Liver (tissue), 8 donors: ENCODE measurements at regions not wholly inside any gene's neighbourhood (a gene's known extent, or its start where the extent isn't known, plus 50 kb on each side); places are given as distances from the start of the nearest gene placed in this dataset.
A peak's percentile ranks its signal among the peaks of the same experiment; 100 is the strongest.

Source experiments
- DNase-seq: peaks from one replicate; pipeline ENCODE4 v3.0.0-alpha.2; 2017; ENCODE audit warnings: low spot score
- H3K27ac ChIP-seq, 2 donors: one replicate each; pipeline ENCODE4 v1.7.0; 2013; ENCODE audit warnings: inconsistent platforms in 2 of 2, low read length in 2 of 2, control low read depth in 1 of 2, low read depth in 1 of 2, mild to moderate bottlenecking in 1 of 2
- H3K27me3 ChIP-seq, 4 donors: one replicate each; pipeline versions ENCODE4 v1.6.1 to v1.7.0; 2013; ENCODE audit warnings: low read length in 3 of 4, inconsistent platforms in 1 of 4, mild to moderate bottlenecking in 1 of 4, moderate library complexity in 1 of 4; ENCODE audit not compliant: control insufficient read depth in 4 of 4, insufficient read depth in 4 of 4
- H3K36me3 ChIP-seq, 4 donors: one replicate each; pipeline versions ENCODE4 v1.6.1 to v1.7.0; 2013; ENCODE audit warnings: low read length in 3 of 4, mild to moderate bottlenecking in 3 of 4, low read depth in 1 of 4, moderate library complexity in 1 of 4; ENCODE audit not compliant: control insufficient read depth in 4 of 4, insufficient read depth in 3 of 4
- H3K4me1 ChIP-seq, 4 donors: one replicate each; pipeline versions ENCODE4 v1.6.1 to v1.7.0; 2013; ENCODE audit warnings: low read length in 3 of 4, mild to moderate bottlenecking in 3 of 4, moderate library complexity in 1 of 4; ENCODE audit not compliant: control insufficient read depth in 4 of 4, insufficient read depth in 4 of 4
- H3K4me3 ChIP-seq, 3 donors: one replicate each; pipeline versions ENCODE4 v1.6.1 to v1.7.0; 2013; ENCODE audit warnings: low read length in 3 of 3, control low read depth in 1 of 3, low read depth in 1 of 3, mild to moderate bottlenecking in 1 of 3
- H3K9ac ChIP-seq, 2 donors: one replicate each; pipeline ENCODE4 v1.7.0; 2013; ENCODE audit warnings: low read length in 2 of 2, mild to moderate bottlenecking in 2 of 2, moderate library complexity in 2 of 2, control low read depth in 1 of 2, low read depth in 1 of 2
- H3K9me3 ChIP-seq, 4 donors: one replicate each; pipeline versions ENCODE4 v1.6.1 to v1.7.0; 2013; ENCODE audit warnings: low read length in 3 of 4; ENCODE audit not compliant: control insufficient read depth in 4 of 4
- ATF3 ChIP-seq: IDR thresholded peaks from 2 replicates; pipeline ENCODE4 v1.6.1; 2016; ENCODE audit warnings: antibody characterized with exemption
- CTCF ChIP-seq: fragments of 150-350 bp; IDR thresholded peaks from 2 replicates; pipeline ENCODE4 v1.5.1; 2017; ENCODE audit warnings: improper control_type of control experiment, low read depth, low read length; ENCODE audit not compliant: missing input control
- EGR1 ChIP-seq, 2 donors: IDR thresholded peaks; 2 replicates each; pipeline ENCODE4 v1.6.1; 2016 to 2018; ENCODE audit warnings: antibody characterized with exemption in 2 of 2, low read depth in 2 of 2
- FOXA1 ChIP-seq: IDR thresholded peaks from 2 replicates; pipeline ENCODE4 v1.6.1; 2016; ENCODE audit warnings: antibody characterized with exemption
- MAX ChIP-seq: IDR thresholded peaks from 2 replicates; pipeline ENCODE4 v1.6.1; 2016; ENCODE audit warnings: antibody characterized with exemption
- NR2F2 ChIP-seq: IDR thresholded peaks from 2 replicates; pipeline ENCODE4 v1.6.1; 2016; ENCODE audit warnings: antibody characterized with exemption
- RAD21 ChIP-seq, 2 donors: IDR thresholded peaks; 2 replicates each; pipeline ENCODE4 v1.6.1; 2016; ENCODE audit warnings: antibody characterized with exemption in 2 of 2, mild to moderate bottlenecking in 2 of 2
- REST ChIP-seq: IDR thresholded peaks from 2 replicates; pipeline ENCODE4 v1.6.1; 2016; ENCODE audit warnings: antibody characterized with exemption, mild to moderate bottlenecking
- RXRA ChIP-seq, 2 donors: IDR thresholded peaks; 2 replicates each; pipeline ENCODE4 v1.6.1; 2017 to 2018; ENCODE audit warnings: antibody characterized with exemption in 2 of 2, mild to moderate bottlenecking in 1 of 2
- SP1 ChIP-seq: IDR thresholded peaks from 2 replicates; pipeline ENCODE4 v1.6.1; 2018; ENCODE audit warnings: antibody characterized with exemption, mild to moderate bottlenecking
- TAF1 ChIP-seq: conservative IDR thresholded peaks from 2 replicates; pipeline ENCODE4 v1.6.1; 2016; ENCODE audit warnings: antibody characterized with exemption, mild to moderate bottlenecking
- YY1 ChIP-seq: IDR thresholded peaks from 2 replicates; pipeline ENCODE4 v1.6.1; 2016; ENCODE audit warnings: antibody characterized with exemption, mild to moderate bottlenecking
- WGBS: extraction: QIAGEN DNeasy Blood & Tissue Kit; methylation state at CpG from one replicate; pipeline ENCODE4 v1.1.7; 2013; 5-methylcytosine and 5-hydroxymethylcytosine counted together
- donor health status: healthy.
- donor health status: healthy.
- donor health status: healthy.
- donor health status: healthy.
- donor health status: healthy.

GRCh38 chr2:235413064-235413463 is 80.8 kb upstream of the AGAP1 start:
- no peak for TF ChIP-seq MAX
- TF ChIP-seq CTCF = no peak
- TF ChIP-seq ATF3 = no peak
- TF ChIP-seq TAF1 = no peak
- TF ChIP-seq RXRA (IDR thresholded peaks at IDR 0.05) = no peak
- H3K27me3 ChIP-seq = no peaks in the 10 kb centered on the region

GRCh38 chr2:235414422-235414821 is 79.4 kb upstream of the AGAP1 start:
- H3K36me3 ChIP-seq = no peaks in the 10 kb centered on the region
- H3K27ac ChIP-seq = no peak overlapping the region
- no peaks in the 10 kb centered on the region for H3K27me3 ChIP-seq
- H3K4me3 ChIP-seq = no peak overlapping the region
- H3K9me3 ChIP-seq = no peaks in the 10 kb centered on the region
- H3K4me1 ChIP-seq = peaks cover 0 to 3% (median 0%) of the 10 kb centered on the region in 4 donors
- no peak for DNase-seq
- 86% methylated on average over 4 of the region's 4 CpGs for WGBS
- H3K9ac ChIP-seq = no peak overlapping the region
- TF ChIP-seq FOXA1 (no peak), REST (no peak)

More at GRCh38 chr2:235413064-235413463, 80.8 kb upstream of the AGAP1 start:
- Histone ChIP-seq H3K4me3 (no peak overlapping the region), H3K27ac (no peak overlapping the region), H3K36me3 (no peaks in the 10 kb centered on the region), H3K9me3 (no peaks in the 10 kb centered on the region), H3K4me1 (peaks cover 0 to 3% (median 0%) of the 10 kb centered on the region in 4 donors), H3K9ac (no peak overlapping the region)
- DNase-seq = no peak
- WGBS = 75% methylated on average over 1 of the region's 1 CpG

GRCh38 chr2:235416858-235417499 is 76.9 kb upstream of the AGAP1 start:
- TF ChIP-seq NR2F2 (peak; percentile 78), EGR1 (IDR thresholded peaks at IDR 0.05; ENCODE audit: low read depth in 2 of 2) (no peak), RAD21 (IDR thresholded peaks at IDR 0.05) (peak in 1 of 2 donors; percentile 5), SP1 (peak; percentile 41), YY1 (no peak), RXRA (IDR thresholded peaks at IDR 0.05) (peak; percentile 41)
- Histone ChIP-seq H3K27ac (peak overlapping the region in 1 of 2 donors; percentile 21), H3K36me3 (no peaks in the 10 kb centered on the region), H3K4me3 (no peak overlapping the region), H3K27me3 (peaks cover 0 to 3% (median 0%) of the 10 kb centered on the region in 4 donors), H3K4me1 (peaks cover 0 to 10% (median 3%) of the 10 kb centered on the region in 4 donors), H3K9ac (no peak overlapping the region), H3K9me3 (no peaks in the 10 kb centered on the region)
- DNase-seq = no peak
- 51% methylated on average over 7 of the region's 7 CpGs for WGBS
